PC-9 (cell line): ENCODE measurements at regions not wholly inside any gene's neighbourhood (a gene's known extent, or its start where the extent isn't known, plus 50 kb on each side); places are given as distances from the start of the nearest gene placed in this dataset.

ENCODE experiments used
- BruUV-seq: library from RNA; stranded (reverse); fragments of 400-500 nt; replicated peaks from 2 replicates; lab custom pipeline; 2021; lab: Mats Ljungman, UMichigan
- CTCF ChIA-PET: fragments of 300-600 bp; sonication (Branson Sonifier 250); formaldehyde crosslinking; loops from one replicate; lab custom pipeline; 2022; ENCODE audit warnings: antibody characterized with exemption; lab: Charles Lee
- POLR2A ChIA-PET: fragments of 300-600 bp; sonication (Branson Sonifier 250); formaldehyde crosslinking; loops from one replicate; lab custom pipeline; 2022; ENCODE audit warnings: antibody characterized with exemption; ENCODE audit not compliant: unreplicated experiment; lab: Charles Lee
- DNase-seq, 2 experiments: peaks; one replicate each; pipeline versions ENCODE4 v3.0.0 to v3.0.0-alpha.2; 2015 to 2022; ENCODE audit warnings: mixed read lengths in 1 of 2
- H2AFZ ChIP-seq: fragments of 200-600 bp; sonication (generic); 2 replicates; pipeline ENCODE4 v1.8.1; 2017; ENCODE audit warnings: antibody characterized with exemption
- H3F3A ChIP-seq: fragments of 200-600 bp; sonication (generic); 2 replicates; pipeline ENCODE4 v1.8.1; 2017; ENCODE audit warnings: antibody characterized with exemption, mild to moderate bottlenecking, low read depth; ENCODE audit not compliant: insufficient read depth
- H3K27ac ChIP-seq: fragments of 200-600 bp; sonication (generic); 2 replicates; pipeline ENCODE4 v1.6.1; 2016; ENCODE audit warnings: mixed run types
- H3K27me3 ChIP-seq: fragments of 200-600 bp; sonication (generic); 2 replicates; pipeline ENCODE4 v1.6.1; 2016; ENCODE audit warnings: low read depth, mixed run types; ENCODE audit not compliant: insufficient read depth
- H3K36me3 ChIP-seq: fragments of 200-600 bp; sonication (generic); 2 replicates; pipeline ENCODE4 v1.6.1; 2016; ENCODE audit warnings: low read depth, mixed run types
- H3K4me1 ChIP-seq: fragments of 200-600 bp; sonication (generic); replicated peaks from 2 replicates; pipeline ENCODE4 v1.6.1; 2016; ENCODE audit warnings: mixed run types; ENCODE audit not compliant: insufficient read depth
- H3K4me2 ChIP-seq: fragments of 200-600 bp; sonication (generic); 2 replicates; pipeline ENCODE4 v1.6.1; 2017; ENCODE audit warnings: mixed run types
- H3K4me3 ChIP-seq: fragments of 200-600 bp; sonication (generic); 2 replicates; pipeline ENCODE4 v1.6.1; 2016; ENCODE audit warnings: mixed run types
- H3K79me2 ChIP-seq: fragments of 200-600 bp; sonication (generic); 2 replicates; pipeline ENCODE4 v1.6.1; 2017; ENCODE audit warnings: low read depth, mixed run types
- H3K9me2 ChIP-seq: fragments of 200-600 bp; sonication (generic); 2 replicates; pipeline ENCODE4 v1.8.1; 2017; ENCODE audit warnings: mild to moderate bottlenecking; ENCODE audit not compliant: insufficient read depth
- H3K9me3 ChIP-seq: fragments of 200-600 bp; sonication (generic); 2 replicates; pipeline ENCODE4 v1.8.1; 2016; ENCODE audit warnings: low read depth; ENCODE audit not compliant: insufficient read depth
- H4K20me1 ChIP-seq: fragments of 200-600 bp; sonication (generic); 2 replicates; pipeline ENCODE4 v1.8.1; 2017; ENCODE audit not compliant: insufficient read depth
- EZH2 ChIP-seq: fragments of 200-600 bp; sonication (generic); IDR thresholded peaks from 2 replicates; pipeline ENCODE4 v1.8.0; 2017; ENCODE audit warnings: antibody characterized with exemption, low read depth
- intact Hi-C: fragments of 100-400 bp; cut with micrococcal nuclease; formaldehyde crosslinking; loops from one replicate; pipeline ENCODE4 v1.10.0; 2022; ENCODE audit not compliant: unreplicated experiment
- TF ChIP-seq, protein P1 (sequence below): fragments of 200-600 bp; sonication (generic); conservative IDR thresholded peaks from 2 replicates; pipeline ENCODE4 v1.6.1; 2017; ENCODE audit warnings: mixed run types, antibody characterized with exemption, mild to moderate bottlenecking, moderate library complexity

DNA sequence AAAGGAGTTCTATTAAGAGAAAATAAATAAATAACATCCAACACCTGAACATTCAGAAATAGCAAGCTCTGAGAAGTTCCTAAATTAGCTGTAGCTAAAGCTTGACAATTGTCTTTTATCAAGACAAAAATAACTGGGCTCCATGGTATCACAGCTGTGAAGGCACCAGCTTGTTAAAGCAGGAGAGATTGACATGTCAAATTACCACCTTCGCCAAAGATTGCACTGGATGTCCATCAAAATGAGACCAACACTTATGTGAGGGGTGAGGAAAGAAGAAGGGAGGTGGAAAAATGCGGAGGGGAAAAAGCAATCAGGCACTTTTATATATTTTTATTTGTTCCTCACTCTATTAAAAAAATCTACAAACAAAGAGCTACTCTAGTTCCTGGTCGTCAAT, 1827.5 kb upstream of the RAG2 start:
- no TSS peak for BruUV-seq
- CTCF ChIA-PET: no interaction called here

DNA sequence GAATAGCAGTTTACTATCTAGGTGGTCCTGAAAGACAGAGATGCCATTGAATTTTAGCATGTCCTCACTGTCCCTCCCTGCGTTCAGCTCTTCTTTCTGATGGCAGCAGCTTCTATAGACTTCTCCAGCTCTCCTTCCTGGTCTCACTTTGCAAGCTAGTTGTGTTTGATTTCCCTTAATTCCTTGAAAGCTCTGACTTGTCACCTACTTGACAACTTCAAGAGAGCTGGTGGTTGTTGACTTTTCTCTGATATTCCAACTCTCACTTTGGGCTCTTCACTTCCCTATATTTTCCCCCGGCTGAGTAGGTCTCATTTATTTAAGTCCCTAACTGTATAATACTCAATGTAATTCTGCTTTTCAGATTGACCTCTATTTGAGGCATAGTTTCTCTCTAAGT, 1825.0 kb upstream of the RAG2 start:
- Histone ChIP-seq H3K4me1 (no peaks in the 10 kb centered on the region), H3K27ac (no peak overlapping the region), H3K79me2 (no peaks in the 10 kb centered on the region), H2AFZ (no peak overlapping the region; the same call in 1 of the 2 replicates), H3F3A (no peaks in the 10 kb centered on the region), H4K20me1 (no peaks in the 10 kb centered on the region), H3K4me2 (no peak overlapping the region), H3K9me3 (no peaks in the 10 kb centered on the region), H3K9me2 (no peaks in the 10 kb centered on the region), H3K27me3 (no peaks in the 10 kb centered on the region), H3K4me3 (no peak overlapping the region), H3K36me3 (no peaks in the 10 kb centered on the region)
- intact Hi-C loops: no loop called here
- BruUV-seq: no TSS peak
- TF ChIP-seq, protein P1, sequence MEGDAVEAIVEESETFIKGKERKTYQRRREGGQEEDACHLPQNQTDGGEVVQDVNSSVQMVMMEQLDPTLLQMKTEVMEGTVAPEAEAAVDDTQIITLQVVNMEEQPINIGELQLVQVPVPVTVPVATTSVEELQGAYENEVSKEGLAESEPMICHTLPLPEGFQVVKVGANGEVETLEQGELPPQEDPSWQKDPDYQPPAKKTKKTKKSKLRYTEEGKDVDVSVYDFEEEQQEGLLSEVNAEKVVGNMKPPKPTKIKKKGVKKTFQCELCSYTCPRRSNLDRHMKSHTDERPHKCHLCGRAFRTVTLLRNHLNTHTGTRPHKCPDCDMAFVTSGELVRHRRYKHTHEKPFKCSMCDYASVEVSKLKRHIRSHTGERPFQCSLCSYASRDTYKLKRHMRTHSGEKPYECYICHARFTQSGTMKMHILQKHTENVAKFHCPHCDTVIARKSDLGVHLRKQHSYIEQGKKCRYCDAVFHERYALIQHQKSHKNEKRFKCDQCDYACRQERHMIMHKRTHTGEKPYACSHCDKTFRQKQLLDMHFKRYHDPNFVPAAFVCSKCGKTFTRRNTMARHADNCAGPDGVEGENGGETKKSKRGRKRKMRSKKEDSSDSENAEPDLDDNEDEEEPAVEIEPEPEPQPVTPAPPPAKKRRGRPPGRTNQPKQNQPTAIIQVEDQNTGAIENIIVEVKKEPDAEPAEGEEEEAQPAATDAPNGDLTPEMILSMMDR: no peak
- TF ChIP-seq EZH2: no peak
- ChIA-PET POLR2A (interaction anchor here (0.6 kb wide), 1 partner anchor 12 kb away, joined by 6 read pairs; no protein-coding TSS in a partner anchor), CTCF (no interaction called here)
- no peak for DNase-seq

More for the DNA sequence above, 1827.5 kb upstream of the RAG2 start:
- POLR2A ChIA-PET: no interaction called here
- intact Hi-C loops: no loop called here
- TF ChIP-seq, protein P1: no peak
- TF ChIP-seq EZH2: no peak
- H3K27me3 ChIP-seq: no peaks in the 10 kb centered on the region
- H3K27ac ChIP-seq: no peak overlapping the region
- no peaks in the 10 kb centered on the region for H3K9me2 ChIP-seq
- no peaks in the 10 kb centered on the region for H4K20me1 ChIP-seq
- H3K4me2 ChIP-seq: no peak overlapping the region
- no peak for DNase-seq
- H3K4me3 ChIP-seq: no peak overlapping the region
- no peaks in the 10 kb centered on the region for H3K79me2 ChIP-seq
- H3K36me3 ChIP-seq: no peaks in the 10 kb centered on the region
- H3K9me3 ChIP-seq: no peaks in the 10 kb centered on the region
- H3K4me1 ChIP-seq: no peaks in the 10 kb centered on the region
- no peak overlapping the region for H2AFZ ChIP-seq
- no peaks in the 10 kb centered on the region for H3F3A ChIP-seq

DNA sequence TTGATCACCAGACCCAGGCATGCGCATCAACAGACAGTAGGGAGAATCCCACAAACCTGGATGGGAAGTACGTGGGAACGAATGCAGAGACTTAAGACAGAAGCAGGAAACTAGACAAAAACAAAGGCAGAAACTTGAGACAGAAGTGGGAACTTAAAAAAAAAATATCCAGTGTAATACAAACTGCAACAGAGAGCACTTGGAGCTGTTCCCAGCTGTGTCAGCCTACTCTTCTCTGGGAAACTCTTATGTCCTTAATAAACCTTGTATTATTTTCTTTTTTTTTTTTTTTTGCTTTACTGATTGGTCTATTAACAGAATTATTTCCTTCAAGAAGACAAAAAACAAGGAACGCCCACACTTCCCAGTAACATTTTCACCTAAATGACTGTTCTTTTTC, 1818.1 kb upstream of the RAG2 start:
- ChIA-PET CTCF (no interaction called here), POLR2A (no interaction called here)
- intact Hi-C loops: no loop called here
- no TSS peak for BruUV-seq
- Histone ChIP-seq H3K9me2 (no peaks in the 10 kb centered on the region), H3K79me2 (no peaks in the 10 kb centered on the region), H3K4me1 (peaks cover 2% of the 10 kb centered on the region; the same call in 1 of the 2 replicates), H4K20me1 (no peaks in the 10 kb centered on the region), H3K9me3 (no peaks in the 10 kb centered on the region), H3K4me2 (no peak overlapping the region), H3K4me3 (no peak overlapping the region), H2AFZ (no peak overlapping the region), H3K36me3 (no peaks in the 10 kb centered on the region), H3F3A (no peaks in the 10 kb centered on the region), H3K27ac (no peak overlapping the region), H3K27me3 (no peaks in the 10 kb centered on the region)
- no peak for TF ChIP-seq EZH2
- no peak for DNase-seq

DNA sequence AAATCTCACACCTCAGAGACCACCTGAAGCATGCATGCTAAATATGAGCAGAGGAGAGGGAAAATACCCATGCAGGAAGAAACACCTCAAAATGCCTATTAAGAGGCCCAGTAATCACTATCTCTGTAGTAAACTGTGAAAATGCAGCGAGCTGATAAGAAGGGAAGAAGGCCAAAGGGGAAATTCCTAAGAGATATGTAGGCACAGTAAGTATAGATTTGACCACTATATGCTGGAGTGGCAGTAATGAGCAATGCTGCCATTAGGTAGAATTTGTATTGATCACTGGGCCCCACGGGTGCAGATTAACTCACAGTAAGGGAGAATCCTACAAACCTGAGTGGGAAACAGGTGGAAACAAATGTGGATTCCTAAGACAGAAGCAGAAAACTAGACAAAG, 1813.1 kb upstream of the RAG2 start:
- no peak for DNase-seq
- CTCF ChIA-PET: no interaction called here
- H3K9me2 ChIP-seq: no peaks in the 10 kb centered on the region
- H3K4me1 ChIP-seq: peaks cover 13% of the 10 kb centered on the region; the same call in 1 of the 2 replicates
- no peaks in the 10 kb centered on the region for H3K79me2 ChIP-seq
- BruUV-seq: no TSS peak
- no peak for TF ChIP-seq EZH2
- TF ChIP-seq, protein P1: peak; percentile 60
- no peaks in the 10 kb centered on the region for H3K27me3 ChIP-seq
- POLR2A ChIA-PET: interaction anchor here (0.8 kb wide), 1 partner anchor 907 kb away, joined by 7 read pairs; no protein-coding TSS in a partner anchor
- intact Hi-C loops: no loop called here
- peak overlapping the region; percentile 13; the same call in 1 of the 2 replicates for H3K4me2 ChIP-seq
- H3F3A ChIP-seq: no peaks in the 10 kb centered on the region
- H3K36me3 ChIP-seq: no peaks in the 10 kb centered on the region
- no peaks in the 10 kb centered on the region for H4K20me1 ChIP-seq
- no peak overlapping the region for H3K27ac ChIP-seq
- no peaks in the 10 kb centered on the region for H3K9me3 ChIP-seq
- 0 out of 2 replicates have a peak overlapping the region, but pooled peaks have one; percentile 32 for H2AFZ ChIP-seq
- no peak overlapping the region for H3K4me3 ChIP-seq
